ENCODE measurements at regions not wholly inside any gene's neighbourhood (a gene's known extent, or its start where the extent isn't known, plus 50 kb on each side); places are given as distances from the start of the nearest gene placed in this dataset.
A peak's percentile ranks its signal among the peaks of the same experiment; 100 is the strongest.

DNA sequence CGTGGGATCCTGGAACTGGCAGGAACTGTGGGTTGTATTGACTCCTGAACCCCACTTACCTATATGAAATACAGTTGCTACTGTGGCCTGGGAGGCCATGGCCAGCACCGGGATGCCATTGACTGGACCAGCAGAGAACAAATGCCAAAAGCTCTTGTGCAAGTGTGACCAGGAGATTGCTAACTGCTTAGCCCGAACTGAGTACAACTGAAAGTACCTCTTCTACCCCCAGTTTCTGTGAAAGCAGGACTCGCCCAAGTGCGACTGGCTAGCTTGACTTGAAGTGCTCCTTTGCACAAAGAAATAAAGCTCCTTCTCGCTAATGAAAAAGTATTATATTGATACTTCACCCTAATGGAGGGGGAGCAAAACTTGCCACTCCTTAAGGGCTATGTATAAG lies 101.3 kb upstream of the ATP11B start:
- DNase-seq (ENCODE audit: low spot score): no peak

DNA sequence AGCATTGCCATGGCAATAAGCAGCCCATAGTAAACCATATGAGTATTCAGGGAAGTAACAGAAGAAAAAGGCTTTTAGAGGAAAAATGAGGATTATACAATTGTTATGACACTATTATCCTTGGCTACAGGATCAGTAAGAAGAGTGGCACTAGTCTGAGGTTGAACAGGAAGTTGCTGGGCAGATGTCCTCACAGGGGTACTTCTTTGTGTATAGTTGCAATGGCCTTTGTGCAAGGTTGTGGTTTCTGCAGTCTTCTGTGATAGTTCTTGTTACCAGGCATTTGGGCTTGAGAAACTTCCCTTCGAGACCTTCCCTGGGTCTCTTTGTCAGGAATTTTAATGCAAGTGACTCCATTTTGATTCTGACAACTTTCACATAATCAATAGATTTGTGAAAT lies 100.6 kb upstream of the ATP11B start:
- DNase-seq (ENCODE audit: low spot score): no peak

DNA sequence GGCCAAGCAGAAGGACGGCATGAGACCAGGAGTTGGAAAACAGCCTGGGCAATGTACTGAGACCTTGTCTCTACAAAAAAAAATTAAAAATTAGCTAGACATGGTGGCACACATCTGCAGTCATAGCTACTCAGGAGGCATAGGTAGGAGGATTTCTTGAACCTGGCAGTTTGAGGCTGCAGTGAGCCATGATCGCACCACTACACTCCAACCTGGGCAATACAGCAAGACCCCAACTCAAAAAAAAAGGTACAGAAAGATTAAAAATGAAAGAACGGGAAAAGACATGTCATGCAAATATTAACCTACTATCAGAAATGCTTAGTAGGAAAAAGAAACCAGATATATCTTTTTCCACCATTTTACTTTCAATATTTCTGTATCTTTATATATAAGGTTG lies 99.6 kb upstream of the ATP11B start:
- DNase-seq (ENCODE audit: low spot score): no peak

DNA sequence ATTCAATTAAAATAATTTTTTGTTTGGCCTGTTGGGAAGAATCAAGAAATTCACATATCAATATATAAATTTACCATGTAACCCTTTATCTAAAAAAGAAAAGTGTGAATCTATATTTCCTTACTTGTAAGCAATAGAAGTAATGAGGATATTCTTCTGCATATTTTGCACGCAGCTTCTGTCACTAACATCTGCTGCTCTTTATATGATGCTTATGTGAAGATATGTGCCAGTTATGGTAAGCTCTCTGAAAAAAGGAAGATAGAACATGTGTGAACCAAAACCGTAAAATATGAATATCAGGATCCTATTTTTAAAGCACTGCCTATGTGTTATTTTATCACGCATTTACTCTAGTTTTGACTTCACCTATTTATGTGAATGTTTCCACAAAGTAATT lies 96.4 kb upstream of the ATP11B start:
- no peak for DNase-seq (ENCODE audit: low spot score)

DNA sequence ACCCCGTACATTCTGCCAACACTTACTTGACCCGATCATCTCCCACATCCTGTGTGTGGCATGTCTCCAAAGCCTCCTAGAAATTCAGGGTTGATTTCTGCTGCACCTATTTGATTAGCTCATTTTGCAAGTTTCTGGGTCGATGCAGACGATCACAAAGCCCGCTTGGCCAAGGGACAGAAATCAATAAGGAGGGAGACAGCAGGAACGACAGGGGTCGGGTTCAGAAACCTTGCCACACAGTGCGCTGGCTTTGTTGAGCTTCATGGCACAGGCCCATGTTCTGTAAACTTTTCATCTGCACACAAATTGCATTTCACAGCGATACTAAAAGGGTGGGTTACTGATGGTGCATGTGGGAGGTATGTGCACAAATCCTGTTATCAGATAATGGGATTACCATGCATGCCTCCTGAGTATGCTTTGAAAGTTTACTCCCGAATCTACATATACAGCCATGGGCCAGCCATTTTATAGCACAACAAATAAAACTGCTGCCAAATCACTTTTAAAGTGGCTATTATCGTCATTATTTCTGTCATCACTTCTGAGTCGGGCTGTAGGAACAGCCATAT lies 95.9 kb upstream of the ATP11B start:
- no peak for DNase-seq (ENCODE audit: low spot score)

DNA sequence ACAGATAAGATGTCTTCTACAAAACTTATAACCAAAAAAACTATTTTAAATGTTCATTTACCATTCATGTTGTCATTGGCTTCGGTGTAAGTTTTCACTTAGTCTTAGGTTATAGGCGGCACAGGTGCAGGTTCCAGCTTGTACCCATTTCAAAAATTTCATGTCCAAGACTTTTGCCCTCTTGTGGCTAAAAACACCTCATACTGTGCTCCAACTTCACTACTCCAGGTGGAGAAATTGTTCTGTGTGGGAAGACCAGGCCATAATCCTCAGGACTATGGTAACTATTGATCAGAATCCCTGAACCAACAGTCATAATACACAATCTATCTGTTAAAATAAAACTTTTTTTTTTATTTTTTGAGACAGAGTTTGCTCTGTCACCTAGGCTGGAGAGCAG lies 95.2 kb upstream of the ATP11B start:
- DNase-seq (ENCODE audit: low spot score): no peak

DNA sequence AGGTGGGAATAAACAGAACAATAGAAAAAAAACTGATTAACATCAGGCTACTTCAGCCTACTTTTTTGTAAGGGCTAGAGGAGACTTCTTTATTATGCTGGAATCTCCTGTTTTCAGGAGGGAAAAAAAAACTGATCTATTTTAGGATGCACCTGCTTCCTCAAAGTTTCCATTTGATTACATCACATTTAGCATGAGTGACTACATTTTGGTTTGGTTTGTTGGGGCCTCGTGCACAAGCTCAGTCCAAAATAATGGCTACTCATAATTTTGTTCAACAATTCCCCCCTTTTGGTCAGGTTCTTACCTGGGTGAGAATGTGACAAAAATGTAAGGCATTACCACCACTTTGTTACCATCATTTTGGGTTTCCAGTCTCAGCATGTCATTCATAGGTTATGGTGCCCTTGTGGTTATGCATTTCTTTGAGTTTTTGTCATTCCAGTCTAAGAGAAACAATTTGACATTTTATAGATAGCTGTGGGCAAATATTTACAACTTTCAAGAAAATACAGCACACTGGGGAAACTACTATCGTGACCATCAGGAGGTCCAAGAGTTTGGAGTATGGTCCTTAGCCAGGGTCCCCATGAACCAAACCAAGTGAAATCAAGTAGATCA lies 93.6 kb upstream of the ATP11B start:
- no peak for DNase-seq (ENCODE audit: low spot score)

DNA sequence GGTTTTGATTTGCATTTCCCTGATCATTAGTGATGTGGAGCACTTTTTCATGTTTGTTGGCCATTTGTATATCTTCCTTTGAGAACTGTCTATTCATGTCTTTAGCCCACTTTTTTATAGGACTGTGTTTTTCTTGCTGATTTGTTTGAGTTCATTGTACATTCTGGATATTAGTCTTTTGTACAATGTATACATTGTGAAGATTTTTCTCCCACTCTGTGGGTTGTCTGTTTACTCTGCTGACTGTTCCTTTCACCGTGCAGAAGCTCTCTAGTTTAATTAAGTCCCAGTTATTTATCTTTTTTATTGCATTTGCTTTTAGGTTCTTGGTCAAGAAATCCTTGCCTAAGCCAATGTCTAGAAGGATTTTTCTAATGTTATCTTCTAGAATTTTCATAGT lies 91.1 kb upstream of the ATP11B start:
- no peak for DNase-seq (ENCODE audit: low spot score)

DNA sequence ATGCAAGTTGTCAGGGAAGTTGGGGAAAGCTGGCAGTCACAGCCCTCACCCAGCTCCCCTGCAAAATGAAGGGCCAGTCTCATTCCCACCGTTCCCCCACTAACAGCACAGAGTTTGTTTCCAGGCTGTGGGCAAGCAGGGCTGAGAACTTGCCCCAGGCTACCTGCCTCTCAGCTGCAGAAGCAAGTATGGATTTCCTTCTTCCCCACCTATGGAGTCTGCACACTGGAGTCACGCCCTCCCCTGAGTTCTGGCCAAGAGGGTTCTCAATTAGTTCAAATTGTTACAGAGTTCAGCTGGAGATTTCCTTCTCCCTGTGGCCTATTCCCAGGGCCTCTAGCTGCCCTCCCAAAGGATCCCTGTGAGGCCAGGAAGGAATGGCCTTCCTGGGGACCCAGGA lies 90.1 kb upstream of the ATP11B start:
- DNase-seq (ENCODE audit: low spot score): no peak

DNA sequence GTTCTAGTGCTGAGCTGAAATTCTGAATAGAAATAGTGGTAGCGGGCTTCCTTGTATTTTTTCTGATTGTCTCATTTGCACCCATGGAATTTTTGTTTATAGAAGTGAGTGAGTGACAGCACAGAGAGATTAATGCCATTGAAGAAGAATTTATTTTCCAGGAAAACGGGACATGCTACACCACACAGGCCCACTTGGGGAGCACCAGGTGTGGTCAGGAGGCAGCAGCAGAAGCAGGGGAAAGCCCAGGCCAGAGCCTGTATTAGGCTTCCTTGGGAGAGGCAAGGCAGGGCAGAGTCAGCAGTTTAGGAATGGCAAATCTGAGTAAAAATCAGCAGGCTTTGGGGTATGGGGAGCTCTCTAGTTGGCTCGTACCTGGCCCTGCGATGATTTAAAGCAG lies 88.4 kb upstream of the ATP11B start:
- peak; percentile 75 for DNase-seq (ENCODE audit: low spot score)

DNA sequence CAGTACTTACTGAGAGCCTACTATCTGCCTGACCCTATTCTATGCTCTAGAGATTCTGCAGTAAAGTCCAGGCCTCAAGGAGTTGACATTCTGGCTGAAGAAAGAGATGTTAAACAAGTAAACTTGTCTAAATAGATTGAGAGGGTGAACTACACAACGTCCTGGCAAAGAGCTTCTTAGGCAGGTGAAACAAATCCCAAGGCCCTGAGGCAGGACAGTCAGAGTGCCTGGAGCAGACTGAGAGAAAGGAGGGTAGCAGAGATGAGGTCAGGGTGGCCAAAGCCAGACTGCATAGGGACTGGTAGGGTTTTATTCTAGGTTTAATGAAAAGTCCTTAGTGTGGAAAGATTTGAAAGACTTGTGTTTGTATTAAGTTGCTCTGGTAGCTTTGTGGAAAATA lies 84.5 kb upstream of the ATP11B start:
- DNase-seq (ENCODE audit: low spot score): no peak

DNA sequence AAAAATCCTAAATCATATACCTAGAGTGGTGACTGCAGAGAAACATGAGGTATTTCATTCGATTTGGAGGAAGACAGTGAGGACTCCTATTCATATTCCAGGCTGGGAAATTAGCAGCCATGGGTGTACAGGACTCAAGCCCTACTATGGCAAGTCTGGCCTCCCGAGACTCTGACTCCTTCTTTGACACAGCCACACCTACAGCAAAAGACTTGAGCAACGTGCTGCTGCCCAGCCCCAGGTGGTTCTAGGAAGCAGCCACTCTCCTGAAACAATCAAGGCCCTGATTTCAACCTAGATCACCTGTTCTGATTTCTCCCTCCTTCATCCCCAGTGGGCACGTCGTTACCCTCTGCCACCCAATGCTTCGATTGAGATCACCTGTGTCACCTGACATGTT lies 84.0 kb upstream of the ATP11B start:
- no peak for DNase-seq (ENCODE audit: low spot score)

DNA sequence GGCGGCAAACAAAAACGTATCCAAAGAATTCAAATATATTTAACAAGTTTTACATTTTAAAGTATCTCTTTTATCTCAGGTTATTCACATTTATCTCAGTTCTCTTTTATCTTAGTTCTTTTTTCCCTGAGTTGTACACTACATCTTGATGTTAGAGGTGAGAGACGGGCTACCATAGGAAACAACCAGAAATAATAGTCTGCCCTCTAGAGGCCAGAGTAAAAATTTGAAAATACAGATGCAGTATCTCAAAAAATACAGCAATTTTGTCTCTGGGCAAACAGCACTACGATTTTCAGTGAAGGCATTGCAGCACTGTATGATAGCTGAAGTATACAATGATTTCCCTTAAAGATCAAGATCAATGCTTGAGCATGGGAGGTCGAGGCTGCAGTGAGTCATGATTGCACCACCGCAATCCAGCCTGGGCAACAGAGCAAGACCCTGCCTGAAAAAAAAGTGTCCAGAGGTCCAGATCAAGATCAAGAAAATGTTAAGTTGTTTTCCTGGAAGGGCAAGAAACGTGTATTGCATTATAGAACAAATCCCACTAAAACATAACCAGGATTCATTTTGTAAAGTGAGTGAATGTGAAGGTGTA lies 82.6 kb upstream of the ATP11B start:
- DNase-seq (ENCODE audit: low spot score): peak; percentile 48

DNA sequence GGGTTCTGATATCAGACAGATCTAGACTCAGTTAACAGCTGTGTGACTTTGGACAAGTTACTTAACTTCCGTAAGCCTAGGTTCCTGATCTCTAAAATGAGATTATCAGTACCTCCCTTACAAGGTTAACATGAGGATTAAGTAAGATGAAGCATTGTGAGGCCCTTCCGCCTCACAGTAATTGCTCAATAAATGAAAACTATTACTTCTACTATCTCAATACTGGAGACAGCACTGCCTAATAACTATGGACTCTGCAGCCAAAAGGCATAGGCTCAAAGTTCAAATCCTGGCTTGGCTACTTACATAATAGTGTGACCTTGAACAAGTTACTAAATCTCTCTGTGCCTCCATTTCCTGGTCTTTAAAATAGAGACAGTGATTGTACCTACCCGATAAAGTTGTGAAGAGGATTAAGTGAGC lies 82.0 kb upstream of the ATP11B start:
- DNase-seq (ENCODE audit: low spot score): no peak

DNA sequence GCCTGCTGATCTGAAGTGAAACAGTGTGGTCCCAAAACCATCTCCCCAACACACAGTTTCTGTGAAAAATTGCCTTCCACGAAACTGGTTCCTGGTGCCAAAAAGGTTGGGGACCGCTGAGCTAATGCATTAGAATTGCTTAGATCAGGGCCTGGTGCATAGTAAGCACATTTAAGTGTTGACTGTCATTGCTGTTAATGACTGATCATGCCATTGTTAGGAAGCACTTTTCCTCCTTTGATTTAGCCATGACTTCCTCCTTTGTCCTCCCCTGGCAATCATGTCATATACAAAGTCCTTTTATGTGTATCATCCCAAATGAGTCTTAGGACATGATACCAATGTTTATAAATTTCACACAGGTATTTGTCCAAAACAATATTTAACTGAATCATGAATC lies 81.5 kb upstream of the ATP11B start:
- no peak for DNase-seq (ENCODE audit: low spot score)

DNA sequence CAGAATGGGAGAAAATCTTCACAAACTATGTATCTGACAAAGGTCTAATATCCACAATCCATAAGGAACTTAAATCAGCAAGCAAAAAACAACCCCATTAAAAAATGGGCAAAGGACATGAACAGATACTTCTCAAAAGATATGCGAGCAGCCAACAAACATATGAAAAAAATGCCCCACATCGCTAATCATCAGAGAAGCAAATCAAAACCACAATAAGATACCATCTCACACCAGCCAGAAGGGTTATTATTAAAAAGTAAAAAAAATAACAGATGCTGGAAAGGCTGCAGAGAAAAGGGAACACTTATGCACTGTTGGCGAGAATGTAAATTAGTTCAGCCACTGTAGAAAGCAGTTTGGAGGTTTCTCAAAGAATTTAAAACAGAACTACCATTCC lies 80.2 kb upstream of the ATP11B start:
- DNase-seq (ENCODE audit: low spot score): no peak

DNA sequence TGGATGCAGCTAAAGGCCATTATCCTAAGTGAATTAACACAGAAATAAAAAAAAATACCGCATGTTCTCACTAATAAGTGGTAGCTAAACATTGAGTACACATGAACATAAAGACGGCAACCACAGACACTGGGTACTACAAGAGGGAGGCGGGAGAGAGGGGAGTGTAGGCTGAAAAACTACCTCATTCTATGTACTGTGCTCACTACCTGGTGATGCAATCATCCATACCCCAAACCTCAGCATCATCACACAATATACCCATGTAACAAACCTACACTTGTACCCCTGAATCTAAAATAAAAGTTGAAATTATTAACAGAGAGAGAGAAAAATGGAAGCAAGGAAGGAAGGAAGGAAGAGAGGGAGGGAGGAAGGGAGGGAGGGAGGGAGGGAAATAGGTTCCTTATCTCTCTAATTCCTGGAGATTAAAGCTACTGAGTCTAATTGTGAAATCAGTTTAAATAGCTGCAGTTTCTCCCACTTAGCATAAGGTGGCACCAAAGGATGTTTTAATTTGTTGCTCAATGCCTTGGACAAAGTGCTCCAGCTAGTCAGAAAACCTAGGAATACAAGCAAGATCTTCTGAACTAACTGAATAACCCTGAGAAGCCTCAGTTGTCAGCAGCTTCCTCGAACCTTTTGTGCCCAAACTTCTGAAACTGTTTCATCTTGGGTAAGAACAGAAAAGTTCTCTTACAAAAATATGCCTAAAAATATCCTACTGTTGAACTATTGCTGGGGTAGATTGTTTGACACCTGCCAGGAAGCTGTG lies 79.4 kb upstream of the ATP11B start:
- DNase-seq (ENCODE audit: low spot score): peak; percentile 54

DNA sequence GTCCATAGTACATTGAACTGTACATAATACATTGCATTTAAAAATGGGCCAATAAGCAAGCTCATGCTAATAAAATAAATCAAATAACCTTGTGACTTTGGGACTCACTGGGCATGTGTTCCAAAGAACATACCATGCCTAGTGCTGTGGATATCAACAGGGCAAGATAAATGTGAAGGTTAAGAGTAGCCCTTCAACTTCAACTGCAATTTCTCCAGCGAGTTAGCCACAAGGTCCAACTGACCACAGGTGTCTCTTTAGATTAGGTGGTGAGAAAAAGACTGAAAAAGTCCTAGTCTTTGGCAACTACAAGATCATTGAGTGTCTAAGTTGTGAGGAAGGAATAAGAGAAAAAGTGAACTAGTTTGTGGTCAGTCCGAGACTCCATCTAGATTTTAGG lies 78.3 kb upstream of the ATP11B start:
- DNase-seq (ENCODE audit: low spot score): no peak

DNA sequence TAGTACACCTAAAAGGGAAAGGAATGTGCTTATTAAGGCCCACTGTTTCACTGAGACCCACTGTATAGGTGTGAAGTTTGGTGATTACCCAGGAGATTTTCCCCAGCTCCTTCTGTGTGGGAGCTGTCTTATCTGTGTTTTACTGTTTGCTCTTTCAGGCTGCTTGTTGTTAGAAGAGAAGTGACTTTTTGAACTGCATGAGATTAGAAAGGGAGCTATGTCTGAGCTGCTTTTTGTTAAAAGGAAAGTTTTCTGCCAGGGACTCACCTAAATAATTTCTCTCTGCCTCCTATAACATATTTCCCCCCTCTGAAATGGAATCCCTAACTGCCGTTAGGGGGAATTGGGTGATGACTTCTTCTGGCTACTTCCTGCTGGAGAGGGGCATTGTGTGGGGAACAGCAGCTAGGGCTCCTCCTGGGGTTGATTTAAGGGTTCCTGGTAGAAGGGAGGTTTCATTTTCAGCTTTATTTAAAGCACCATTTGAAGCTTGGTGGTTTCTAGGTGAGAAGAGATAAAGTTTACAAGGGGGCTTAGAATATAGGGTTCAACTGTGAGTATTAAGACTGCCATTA lies 77.1 kb upstream of the ATP11B start:
- no peak for DNase-seq (ENCODE audit: low spot score)

DNA sequence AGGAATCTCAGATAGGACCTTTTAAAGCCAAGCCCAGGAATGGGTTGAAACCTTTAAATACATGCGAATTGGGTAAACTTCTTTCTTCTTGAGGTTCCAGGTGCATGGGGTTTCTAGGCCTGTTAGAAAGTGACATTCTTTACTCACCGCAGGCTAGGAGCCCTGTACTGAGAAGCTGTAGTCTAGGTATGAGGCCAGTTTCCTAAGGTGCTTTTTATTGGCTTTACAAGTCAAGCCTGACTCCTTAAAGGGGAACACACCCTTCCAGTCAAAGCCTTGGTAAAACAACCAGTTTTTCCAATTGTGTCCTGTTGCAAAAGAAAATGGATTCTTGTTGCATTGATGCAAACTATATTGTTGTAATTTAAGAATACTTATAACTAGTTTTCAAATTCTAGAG lies 76.1 kb upstream of the ATP11B start:
- peak; percentile 36 for DNase-seq (ENCODE audit: low spot score)

DNA sequence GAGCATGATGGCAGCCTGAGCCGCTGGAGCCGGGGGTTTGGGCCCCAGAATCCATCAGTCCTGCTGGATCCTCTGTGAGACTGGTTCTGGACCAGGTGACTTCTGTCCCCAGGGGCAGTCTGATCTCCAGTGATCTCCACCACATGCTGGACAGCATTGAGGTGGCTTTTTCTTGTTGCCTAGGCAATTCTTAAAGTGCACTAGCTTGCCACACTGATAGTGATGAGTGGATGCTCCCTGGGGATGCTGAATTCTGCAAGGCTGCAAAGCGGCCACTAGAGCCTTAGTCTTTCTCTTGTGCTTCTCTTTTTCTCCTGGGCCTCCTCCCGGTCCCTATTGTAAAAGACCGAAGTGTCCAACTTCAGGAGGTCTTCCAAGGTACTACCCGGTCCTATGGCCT lies 70.4 kb upstream of the ATP11B start:
- no peak for DNase-seq (ENCODE audit: low spot score)

DNA sequence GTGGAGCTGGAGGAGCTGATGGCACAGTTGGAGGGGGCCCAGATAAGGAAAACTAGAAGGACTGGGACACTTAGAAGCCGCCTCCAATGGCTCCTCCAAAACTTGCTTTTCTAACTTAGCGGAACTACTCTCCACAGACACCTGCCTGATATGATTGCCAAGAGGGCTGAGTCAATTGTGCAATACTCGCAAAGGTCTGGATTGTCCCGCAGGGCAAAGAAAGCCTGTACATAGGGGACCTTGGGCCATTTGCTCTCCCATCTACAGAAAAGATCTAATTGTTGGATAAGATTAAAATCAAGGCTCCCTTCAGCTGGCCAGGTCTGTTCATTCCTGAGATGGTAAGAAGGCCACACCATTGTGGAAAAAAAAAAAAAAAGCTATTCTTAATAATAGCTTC lies 69.7 kb upstream of the ATP11B start:
- DNase-seq (ENCODE audit: low spot score): no peak
